SU-DHL-6 (cell line): ENCODE measurements at regions not wholly inside any gene's neighbourhood (a gene's known extent, or its start where the extent isn't known, plus 50 kb on each side); places are given as distances from the start of the nearest gene placed in this dataset.

Source experiments
- H2AFZ ChIP-seq: fragments of 200-600 bp; sonication (generic); 2 replicates; pipeline ENCODE4 v1.6.1; 2014; ENCODE audit warnings: low read depth, mild to moderate bottlenecking, moderate library complexity, mixed read lengths, antibody characterized with exemption, low read length; ENCODE audit not compliant: severe bottlenecking
- H3F3A ChIP-seq: fragments of 200-600 bp; shearing (Covaris generic); 2 replicates; pipeline ENCODE4 v1.6.0; 2016; ENCODE audit warnings: antibody characterized with exemption, mild to moderate bottlenecking; ENCODE audit not compliant: insufficient read depth
- H3K27ac ChIP-seq: fragments of 200-600 bp; sonication (generic); 2 replicates; pipeline ENCODE4 v1.5.1; 2016; ENCODE audit warnings: low read depth, mild to moderate bottlenecking, low read length, moderate library complexity, mixed read lengths
- H3K27me3 ChIP-seq: fragments of 200-600 bp; sonication (generic), shearing (Covaris generic); 2 replicates; pipeline ENCODE4 v1.6.0; 2014; ENCODE audit warnings: mild to moderate bottlenecking, low read length
- H3K36me3 ChIP-seq: fragments of 200-600 bp; sonication (generic); 2 replicates; pipeline ENCODE4 v1.6.1; 2014; ENCODE audit warnings: mild to moderate bottlenecking, low read length, mixed read lengths
- H3K4me2 ChIP-seq: fragments of 300-600, 200-600 bp; shearing (Covaris generic), sonication (generic); 2 replicates; pipeline ENCODE4 v1.6.0; 2014; ENCODE audit warnings: low read length, low read depth, mild to moderate bottlenecking; ENCODE audit not compliant: poor library complexity, severe bottlenecking
- H3K4me3 ChIP-seq: fragments of 200-600 bp; sonication (generic); 2 replicates; pipeline ENCODE4 v1.5.1; 2014; ENCODE audit warnings: antibody characterized with exemption, low read length, mild to moderate bottlenecking, mixed read lengths; ENCODE audit not compliant: insufficient read depth, poor library complexity, severe bottlenecking
- H3K79me2 ChIP-seq: fragments of 200-600 bp; sonication (generic); 2 replicates; pipeline ENCODE4 v1.6.1; 2014; ENCODE audit warnings: mild to moderate bottlenecking, low read length, moderate library complexity; ENCODE audit not compliant: insufficient read depth
- H3K9ac ChIP-seq: fragments of 200-600 bp; sonication (generic); 2 replicates; pipeline ENCODE4 v1.7.0; 2014; ENCODE audit warnings: mild to moderate bottlenecking, low read length
- H3K9me2 ChIP-seq: fragments of 200-600 bp; sonication (generic); replicated peaks from 2 replicates; pipeline ENCODE4 v1.6.1; 2014; ENCODE audit warnings: low read length; ENCODE audit not compliant: insufficient read depth
- H3K9me3 ChIP-seq: fragments of 200-600 bp; sonication (generic); 2 replicates; pipeline ENCODE4 v1.6.1; 2014; ENCODE audit warnings: low read length, mixed read lengths; ENCODE audit not compliant: insufficient read depth
- H4K20me1 ChIP-seq: fragments of 200-600 bp; sonication (generic); 2 replicates; pipeline ENCODE4 v1.6.1; 2014; ENCODE audit warnings: low read depth, mild to moderate bottlenecking, antibody characterized with exemption, low read length, moderate library complexity, mixed read lengths
- CTCF ChIP-seq: fragments of 200-600 bp; sonication (generic); IDR thresholded peaks from one replicate; pipeline ENCODE4 v1.5.1; 2017; ENCODE audit warnings: antibody characterized with exemption, mild to moderate bottlenecking, low read length, moderate library complexity; ENCODE audit not compliant: insufficient read depth, poor library complexity, severe bottlenecking
- EZH2phosphoT487 ChIP-seq: fragments of 200-600 bp; sonication (generic), shearing (Covaris generic); conservative IDR thresholded peaks from 2 replicates; pipeline ENCODE4 v1.6.1; 2018; ENCODE audit warnings: mild to moderate bottlenecking, antibody characterized with exemption, low read length, moderate library complexity, mixed read lengths

- H3K9ac ChIP-seq, result no peak overlapping the region
- H3K36me3 ChIP-seq, result no peaks in the 10 kb centered on the region
- H2AFZ ChIP-seq, result no peak overlapping the region
- H3K9me3 ChIP-seq, result no peaks in the 10 kb centered on the region
- no peak overlapping the region for H3K4me2 ChIP-seq
- H3F3A ChIP-seq, result no peaks in the 10 kb centered on the region
- no peak overlapping the region for H3K4me3 ChIP-seq
- H4K20me1 ChIP-seq, result no peaks in the 10 kb centered on the region
- no peaks in the 10 kb centered on the region for H3K9me2 ChIP-seq
- H3K27ac ChIP-seq, result no peak overlapping the region
- TF ChIP-seq EZH2phosphoT487, result no peak
- no peak for TF ChIP-seq CTCF
- no peaks in the 10 kb centered on the region for H3K27me3 ChIP-seq
- no peaks in the 10 kb centered on the region for H3K79me2 ChIP-seq
These were observed 715.1 kb downstream of the SLITRK1 start for GRCh38 chr13:83167203-83167602.

GRCh38 chr13:83166550-83166949 is 715.7 kb downstream of the SLITRK1 start:
- Histone ChIP-seq H3K4me2 (no peak overlapping the region), H4K20me1 (no peaks in the 10 kb centered on the region), H2AFZ (no peak overlapping the region), H3K36me3 (no peaks in the 10 kb centered on the region), H3K9ac (no peak overlapping the region), H3K27ac (no peak overlapping the region), H3K27me3 (no peaks in the 10 kb centered on the region), H3K9me2 (no peaks in the 10 kb centered on the region), H3K4me3 (no peak overlapping the region), H3F3A (no peaks in the 10 kb centered on the region), H3K9me3 (no peaks in the 10 kb centered on the region), H3K79me2 (no peaks in the 10 kb centered on the region)
- TF ChIP-seq CTCF (no peak), EZH2phosphoT487 (no peak)

- Histone ChIP-seq H2AFZ (no peak overlapping the region), H3K79me2 (no peaks in the 10 kb centered on the region), H3K4me3 (no peak overlapping the region), H3K27ac (no peak overlapping the region), H3K9ac (no peak overlapping the region), H3K36me3 (no peaks in the 10 kb centered on the region), H3K9me3 (no peaks in the 10 kb centered on the region), H3K4me2 (no peak overlapping the region), H3K9me2 (no peaks in the 10 kb centered on the region), H3F3A (no peaks in the 10 kb centered on the region), H4K20me1 (no peaks in the 10 kb centered on the region), H3K27me3 (no peaks in the 10 kb centered on the region)
- no peak for TF ChIP-seq EZH2phosphoT487
- no peak for TF ChIP-seq CTCF
These were observed 719.8 kb downstream of the SLITRK1 start for GRCh38 chr13:83162493-83162892.

- Histone ChIP-seq H3K36me3 (no peaks in the 10 kb centered on the region), H3K27ac (no peak overlapping the region), H3F3A (no peaks in the 10 kb centered on the region), H3K79me2 (no peaks in the 10 kb centered on the region), H3K9me2 (no peaks in the 10 kb centered on the region), H3K4me3 (no peak overlapping the region), H2AFZ (no peak overlapping the region), H4K20me1 (no peaks in the 10 kb centered on the region), H3K4me2 (no peak overlapping the region), H3K27me3 (no peaks in the 10 kb centered on the region), H3K9me3 (no peaks in the 10 kb centered on the region), H3K9ac (no peak overlapping the region)
- TF ChIP-seq EZH2phosphoT487 (no peak), CTCF (no peak)
These were observed 728.4 kb downstream of the SLITRK1 start for GRCh38 chr13:83153848-83154247.
